HG02759 (cell line): ENCODE measurements at regions not wholly inside any gene's neighbourhood (a gene's known extent, or its start where the extent isn't known, plus 50 kb on each side); places are given as distances from the start of the nearest gene placed in this dataset.
"Not testable (repeated sequence)": the region's sequence is repeated elsewhere in the genome, so short reads cannot be mapped to it uniquely, and the experiment has no call there.

Experiments used
- ATAC-seq: cut with Tn5 transposase; IDR thresholded peaks from one replicate; pipeline ENCODE4 v1.9.1; 2021; ENCODE audit warnings: mild to moderate bottlenecking, moderate library complexity; ENCODE audit not compliant: unreplicated experiment

DNA sequence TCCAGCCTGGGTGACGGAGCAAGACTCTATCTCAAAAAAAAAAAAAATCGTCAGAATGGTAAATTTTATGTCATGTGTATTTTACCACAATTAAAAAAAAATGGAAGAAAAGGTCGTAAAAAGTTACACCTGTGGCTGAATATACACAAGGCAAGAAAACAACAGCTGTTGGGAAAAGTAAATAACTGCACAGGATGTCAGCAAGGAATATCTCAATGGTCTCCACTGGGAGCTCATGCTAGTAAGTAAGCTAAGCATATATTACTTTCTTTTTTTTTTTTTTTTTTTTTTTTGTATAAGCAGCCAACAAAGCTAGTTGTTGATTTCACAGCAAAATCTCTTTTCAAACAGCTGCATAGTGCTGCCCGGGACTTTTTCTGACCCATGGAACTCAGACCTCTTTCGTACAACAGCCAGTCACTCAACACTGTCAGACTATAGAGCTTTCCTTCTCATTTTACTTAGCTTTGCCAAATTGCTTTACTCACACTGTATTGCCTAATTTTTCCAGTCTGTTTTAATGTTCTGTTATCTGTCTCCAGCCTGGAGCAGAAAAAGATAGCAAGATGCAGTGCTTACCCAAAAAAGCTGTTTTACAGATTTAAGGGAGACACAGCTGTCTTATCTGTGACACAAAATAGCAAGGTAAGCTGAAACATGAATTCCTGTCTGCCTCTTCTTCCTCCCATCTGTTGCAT lies 175.9 kb downstream of the ENC1 start:
- no peak for ATAC-seq

DNA sequence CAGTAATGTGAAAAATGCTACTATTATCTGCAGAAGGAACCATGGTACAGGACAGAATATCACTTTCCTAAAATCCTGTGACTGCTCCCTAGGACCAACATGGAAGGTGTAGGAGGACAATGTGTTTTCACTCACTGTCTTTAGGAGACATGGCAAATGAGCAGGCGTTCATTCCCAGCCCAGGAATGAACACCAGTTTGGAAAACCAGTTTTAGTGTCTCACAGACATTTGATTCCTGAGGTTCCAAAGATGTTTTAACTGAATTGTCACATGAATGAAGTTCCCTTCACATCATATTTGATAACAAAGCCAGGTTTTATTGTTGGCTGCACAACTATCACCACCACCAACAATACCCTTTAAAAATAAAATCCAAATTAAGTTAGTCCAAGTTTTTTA lies 178.2 kb downstream of the ENC1 start:
- ATAC-seq: no peak

DNA sequence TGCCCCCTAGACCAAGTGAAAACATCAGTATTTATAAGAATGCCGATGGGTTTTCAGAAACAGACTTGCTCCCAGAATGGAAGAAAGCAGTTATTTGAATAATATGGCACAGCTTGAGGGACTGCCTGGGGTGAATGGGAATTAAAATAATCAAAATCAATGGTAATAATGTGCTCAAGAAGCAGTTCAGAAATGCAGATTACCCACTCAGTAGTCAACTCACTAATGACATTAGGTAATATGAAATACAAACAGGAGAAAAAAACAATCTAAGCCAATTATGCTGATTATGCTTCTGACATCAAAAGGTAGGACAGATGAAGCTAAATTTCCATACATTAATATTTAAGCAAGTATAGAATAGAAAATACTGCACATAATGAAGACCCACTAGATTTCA lies 179.3 kb downstream of the ENC1 start:
- ATAC-seq: no peak

DNA sequence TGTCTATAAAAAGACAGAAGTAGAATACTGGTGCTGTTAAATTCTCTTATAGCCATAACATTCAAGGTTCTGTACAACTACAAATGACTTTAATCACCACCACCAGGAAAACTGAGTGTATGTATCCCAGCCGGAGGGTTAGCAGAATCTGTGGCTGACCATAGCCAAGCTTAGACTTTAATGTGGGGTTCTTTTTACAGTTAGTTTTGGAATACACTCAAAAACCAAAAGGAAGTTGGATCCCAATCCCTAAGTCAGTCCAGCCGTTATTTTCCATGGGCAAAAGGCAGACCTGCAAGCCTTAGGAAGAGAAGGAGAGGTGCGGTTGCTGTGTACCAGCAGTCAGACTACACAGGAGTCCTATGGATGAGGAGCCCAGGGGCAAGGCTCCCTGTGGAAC lies 179.8 kb downstream of the ENC1 start:
- ATAC-seq: no peak

DNA sequence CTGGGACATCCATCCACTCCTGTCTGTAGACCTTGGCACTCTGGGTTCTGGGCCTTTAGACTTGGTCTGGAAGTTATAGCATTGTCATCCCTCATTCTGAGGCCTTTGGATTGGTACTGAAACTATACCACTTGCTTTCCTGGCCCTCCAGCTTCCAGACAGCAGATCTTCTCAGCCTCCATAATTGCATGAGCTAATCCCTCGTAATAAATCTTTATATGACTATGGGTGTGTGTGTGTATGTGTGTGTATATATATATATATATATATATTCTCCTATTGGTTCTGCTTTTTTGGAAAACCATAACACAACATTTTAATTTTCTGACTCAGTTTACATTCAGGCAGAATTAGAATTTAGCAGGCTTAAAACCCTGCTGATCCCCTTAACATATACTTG lies 180.5 kb downstream of the ENC1 start:
- no peak for ATAC-seq

DNA sequence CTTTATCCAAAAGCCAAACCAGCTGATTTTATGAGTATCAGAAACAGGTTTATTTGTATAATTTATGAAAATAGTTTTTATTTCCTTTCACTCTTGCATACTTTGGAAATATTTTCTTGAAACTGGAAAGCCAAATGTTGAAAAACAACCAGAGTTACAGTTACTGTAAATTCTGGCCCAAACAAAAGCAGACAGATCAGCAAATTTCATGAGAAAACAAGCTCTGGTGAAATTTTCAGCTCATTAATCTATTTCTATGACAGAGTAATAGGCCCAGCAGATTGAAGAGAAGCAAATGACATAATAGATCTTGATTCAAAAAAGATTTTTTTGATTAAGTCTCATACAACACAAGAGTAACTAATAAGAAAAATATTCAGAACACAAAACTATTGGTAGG lies 182.7 kb downstream of the ENC1 start:
- no peak for ATAC-seq

DNA sequence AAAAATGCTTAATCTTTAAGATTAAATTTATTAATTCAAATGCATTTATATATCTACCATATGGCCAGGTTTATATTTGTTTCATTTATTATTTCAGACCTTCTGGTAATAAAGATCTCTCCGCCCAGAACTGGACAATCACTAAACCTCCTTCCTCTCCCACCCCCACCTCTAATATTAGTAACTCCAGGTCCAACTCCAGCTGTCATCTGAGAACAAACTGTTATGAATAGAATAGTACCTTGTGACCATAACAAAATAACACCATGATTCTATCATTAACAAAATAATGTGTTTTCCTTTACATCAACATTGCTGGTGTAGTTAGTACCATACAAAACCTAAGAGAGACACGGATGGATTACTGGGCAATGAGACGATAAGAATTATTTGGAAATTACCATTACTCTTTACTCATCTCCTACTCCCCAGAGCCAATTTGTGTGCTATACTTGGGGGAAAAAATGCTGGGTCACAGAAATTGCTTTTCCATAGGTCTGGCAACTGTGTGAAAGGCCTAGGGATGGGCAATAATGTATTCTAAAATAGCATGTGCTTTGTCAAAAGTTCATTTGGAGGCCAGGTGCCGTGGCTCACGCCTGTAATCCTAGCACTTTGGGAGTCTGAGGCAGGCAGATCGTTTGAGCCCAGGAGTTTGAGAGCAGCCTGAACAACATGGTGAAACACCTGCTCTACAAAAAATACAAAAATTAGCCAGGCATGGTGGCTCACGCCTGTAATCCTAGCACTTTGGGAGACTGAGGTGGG lies 186.1 kb downstream of the ENC1 start:
- ATAC-seq: no peak

DNA sequence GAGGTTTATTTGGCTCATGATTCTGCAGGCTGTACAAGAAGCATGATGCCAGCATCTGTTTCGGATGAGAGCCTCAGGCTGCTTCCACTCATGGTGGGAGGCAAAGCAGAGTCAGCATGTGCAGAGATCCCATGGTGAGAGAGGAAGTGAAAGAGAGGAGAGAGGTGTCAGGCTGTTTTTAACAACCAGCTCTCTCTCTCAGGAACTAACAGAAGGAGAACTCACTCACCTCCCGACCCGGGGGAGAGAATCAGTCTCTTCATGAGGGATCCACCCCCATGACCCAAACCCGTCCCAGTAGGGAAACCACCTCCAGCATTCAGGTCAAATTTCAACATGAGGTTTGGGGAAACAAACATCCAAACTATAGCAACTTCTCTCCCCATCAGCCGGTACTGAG lies 187.7 kb downstream of the ENC1 start:
- ATAC-seq: no peak

DNA sequence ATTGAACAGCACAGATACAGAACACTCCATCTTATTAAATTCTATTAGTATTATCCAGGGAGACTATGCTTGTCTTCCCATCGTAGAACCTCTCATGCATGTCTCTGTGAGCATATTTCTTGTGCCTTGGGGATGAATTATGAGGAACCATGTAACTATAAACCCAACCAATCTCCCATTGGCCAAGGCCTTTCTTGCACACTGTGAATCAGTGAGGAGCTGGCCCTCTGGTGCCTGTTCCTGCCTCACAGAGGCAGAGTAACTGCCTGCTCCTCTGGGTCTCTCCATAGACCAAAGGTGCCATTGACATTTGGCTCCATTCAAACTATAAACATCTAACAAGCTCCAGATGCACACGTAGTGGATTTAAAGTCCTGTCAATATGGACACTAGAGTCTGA lies 190.4 kb downstream of the ENC1 start:
- no peak for ATAC-seq

DNA sequence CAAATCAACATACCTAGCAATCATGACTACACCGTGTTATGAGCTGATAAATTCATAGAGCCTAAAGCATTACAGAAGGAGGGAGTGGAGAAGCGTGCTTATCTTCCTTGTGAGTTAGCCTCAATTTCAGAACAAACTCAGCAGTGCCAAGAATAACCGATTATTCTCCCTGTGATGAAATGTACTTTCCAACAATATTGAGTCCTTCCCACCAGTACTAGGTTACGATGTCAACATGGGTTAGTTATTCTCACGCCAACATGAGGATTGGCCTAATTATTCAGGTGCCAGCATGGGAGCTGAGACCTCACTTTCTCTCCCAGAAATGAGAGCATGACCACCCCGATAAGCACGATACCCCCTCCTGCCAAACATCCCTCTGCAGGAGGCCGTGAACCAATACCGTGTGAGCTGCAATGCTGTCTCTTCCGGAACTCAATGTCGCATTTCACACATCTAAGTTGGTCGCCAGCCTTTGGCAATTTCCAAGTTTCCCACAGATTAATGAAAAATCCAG lies 193.7 kb downstream of the ENC1 start:
- ATAC-seq: no peak

DNA sequence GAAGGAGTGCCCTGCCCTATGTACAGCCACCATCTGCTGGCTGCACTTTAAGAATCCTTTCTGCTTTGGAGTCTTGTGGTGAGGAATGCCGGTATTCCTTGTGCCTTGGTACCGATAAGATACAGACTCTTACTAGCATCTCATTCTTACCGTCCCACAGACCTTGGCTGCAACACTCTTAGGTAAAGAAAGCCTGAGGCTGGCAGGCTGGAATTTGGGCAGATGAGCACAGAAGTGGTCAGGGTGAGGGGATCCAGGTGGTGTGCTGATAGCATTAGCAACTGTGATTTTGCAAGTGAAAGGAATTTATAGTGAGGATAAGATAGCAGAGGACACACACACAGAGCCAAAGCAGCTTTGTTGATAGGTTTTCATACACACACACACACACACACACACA lies 198.1 kb downstream of the ENC1 start:
- no peak for ATAC-seq

DNA sequence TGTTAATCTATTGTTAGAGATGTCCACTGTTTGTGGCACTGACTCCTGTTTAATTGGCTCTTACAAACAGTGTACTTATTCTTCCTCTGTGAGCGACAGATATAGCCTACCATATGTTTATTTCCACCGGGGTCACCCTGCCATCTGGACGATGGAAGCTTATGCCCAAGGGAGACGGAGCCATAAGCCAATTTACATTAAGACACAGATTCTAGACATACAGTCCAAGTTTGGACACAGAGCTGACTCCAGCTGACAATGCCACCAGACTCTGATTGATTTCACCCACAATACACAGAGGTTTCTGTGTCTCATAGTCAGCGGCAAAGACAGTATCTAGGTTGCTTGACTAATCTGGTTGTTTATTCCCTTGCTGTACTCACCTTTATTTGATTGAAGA lies 198.9 kb downstream of the ENC1 start:
- no peak for ATAC-seq

DNA sequence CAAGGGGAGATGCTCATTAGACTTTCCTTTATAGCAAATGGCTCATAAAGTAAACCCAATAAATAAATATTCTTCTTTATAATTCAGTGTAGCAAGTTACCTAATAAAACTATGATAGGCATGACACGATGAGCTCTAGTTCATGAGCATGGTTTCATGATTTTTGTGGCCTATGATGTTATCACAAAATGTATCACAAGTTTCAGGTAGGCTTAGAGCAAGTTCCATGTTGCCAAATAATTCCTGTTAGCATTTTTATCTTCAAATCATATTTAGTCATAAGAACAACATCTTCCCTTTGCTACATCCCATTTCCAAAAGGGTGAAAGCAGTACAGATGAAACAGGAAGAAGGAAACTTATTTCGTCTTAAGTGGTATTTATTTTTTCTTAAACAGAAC lies 200.2 kb downstream of the ENC1 start:
- no peak for ATAC-seq

DNA sequence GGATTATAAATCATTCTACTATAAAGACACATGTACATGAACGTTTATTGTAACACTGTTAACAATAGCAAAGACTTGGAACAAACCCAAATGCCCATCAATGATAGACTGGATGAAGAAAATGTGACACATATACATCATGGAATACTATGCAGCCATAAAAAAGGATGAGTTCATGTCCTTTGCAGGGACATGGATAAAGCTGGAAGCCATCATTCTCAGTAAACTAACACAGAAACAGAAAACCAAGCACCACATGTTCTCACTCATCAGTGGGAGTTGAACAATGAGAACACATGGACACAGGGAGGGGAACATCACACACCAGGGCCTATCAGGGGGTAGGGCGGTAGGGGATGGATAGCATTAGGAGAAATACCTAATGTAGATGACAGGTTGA lies 202.7 kb downstream of the ENC1 start:
- not testable (repeated sequence) for ATAC-seq

DNA sequence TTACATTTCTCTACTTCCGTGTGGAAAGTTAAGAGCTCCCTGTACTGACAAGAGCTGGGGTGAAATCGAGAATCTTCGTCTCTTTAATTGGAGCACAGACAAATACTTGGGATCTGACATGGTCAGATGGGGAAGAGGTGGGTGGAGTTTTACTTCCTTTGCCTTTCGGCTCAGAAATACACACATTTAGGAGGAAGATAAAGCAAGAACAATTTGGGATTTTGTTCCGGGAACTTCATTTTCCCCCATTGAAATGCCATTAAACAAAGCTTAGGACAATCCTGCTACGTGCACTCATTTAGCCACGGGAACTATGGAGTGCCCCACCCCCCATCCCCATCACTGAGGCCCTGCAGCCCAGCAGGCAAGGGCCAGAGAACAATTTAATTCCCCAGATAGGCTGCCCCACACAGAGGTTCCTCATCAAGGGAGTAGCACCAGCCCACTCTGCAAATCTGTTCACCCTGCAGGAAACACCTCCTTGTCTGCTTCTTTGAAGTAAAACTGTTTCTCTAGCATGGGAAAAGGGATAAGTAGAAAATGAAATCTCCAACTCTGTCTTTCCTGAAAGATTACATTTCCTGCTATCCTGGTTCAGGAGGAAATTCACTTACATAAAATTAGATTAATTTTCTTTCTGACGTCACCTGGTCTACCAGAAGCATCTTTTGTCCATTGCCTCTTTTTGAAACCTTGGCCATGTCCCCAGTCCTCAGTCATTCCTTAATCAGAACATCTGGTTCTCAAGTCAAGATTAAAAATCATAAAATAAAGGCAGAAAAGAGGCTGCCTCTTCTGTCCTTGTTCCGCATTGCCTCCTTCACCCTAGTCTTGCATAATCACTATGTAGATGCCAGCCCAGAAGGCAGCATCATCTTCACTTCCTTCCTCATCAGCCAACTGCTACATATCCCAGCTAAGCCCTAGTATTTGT lies 206.4 kb downstream of the ENC1 start:
- ATAC-seq: no peak

DNA sequence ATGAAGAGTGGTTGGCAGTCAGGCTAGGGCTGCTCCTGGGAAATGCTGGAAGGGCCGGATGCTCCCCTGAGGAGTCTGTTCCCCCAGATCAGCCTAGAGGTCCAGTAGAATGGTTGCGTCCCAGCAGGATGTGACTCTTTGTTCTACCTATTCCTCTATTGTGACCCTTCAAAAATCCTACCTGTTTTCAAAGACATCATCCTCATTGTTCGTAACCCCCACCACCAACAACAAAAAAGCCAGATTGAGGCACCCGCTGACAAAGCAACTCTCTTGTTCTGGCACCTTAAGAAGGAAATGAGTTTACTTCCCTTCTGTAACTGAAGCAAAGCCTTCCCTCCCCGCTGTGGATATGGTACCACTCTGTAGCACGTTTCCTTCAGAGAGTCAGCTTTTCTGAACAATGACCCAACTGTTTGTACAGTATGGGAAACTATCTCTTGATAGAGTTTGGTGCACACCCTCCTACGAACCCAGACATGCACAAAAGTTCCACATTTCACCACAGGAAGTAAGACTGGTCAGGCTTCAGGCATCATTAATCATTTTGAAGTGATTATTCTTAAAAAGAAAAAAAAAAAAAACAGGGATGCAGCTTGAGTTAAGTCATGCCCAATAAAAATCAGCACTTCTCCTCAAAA lies 207.2 kb downstream of the ENC1 start:
- peak; percentile 63 for ATAC-seq

DNA sequence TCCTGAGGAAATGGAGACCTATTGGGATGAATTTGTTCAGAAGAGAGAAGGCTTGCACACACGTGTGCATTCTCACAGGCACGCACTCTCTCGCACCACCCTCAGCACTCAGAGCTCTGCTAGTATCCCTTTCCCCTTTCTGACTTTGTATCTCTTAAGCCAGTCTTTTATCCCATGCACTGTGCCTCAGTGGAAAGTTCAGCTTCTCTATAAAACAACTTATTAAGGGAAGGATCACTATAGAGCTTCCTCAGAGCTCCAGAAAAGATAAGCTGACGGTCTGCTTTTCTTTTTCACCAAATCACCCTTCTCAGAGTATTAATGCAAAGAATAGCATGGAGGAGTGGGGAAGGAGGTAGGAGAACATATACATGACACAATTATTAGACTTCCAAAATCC lies 207.8 kb downstream of the ENC1 start:
- no peak for ATAC-seq

DNA sequence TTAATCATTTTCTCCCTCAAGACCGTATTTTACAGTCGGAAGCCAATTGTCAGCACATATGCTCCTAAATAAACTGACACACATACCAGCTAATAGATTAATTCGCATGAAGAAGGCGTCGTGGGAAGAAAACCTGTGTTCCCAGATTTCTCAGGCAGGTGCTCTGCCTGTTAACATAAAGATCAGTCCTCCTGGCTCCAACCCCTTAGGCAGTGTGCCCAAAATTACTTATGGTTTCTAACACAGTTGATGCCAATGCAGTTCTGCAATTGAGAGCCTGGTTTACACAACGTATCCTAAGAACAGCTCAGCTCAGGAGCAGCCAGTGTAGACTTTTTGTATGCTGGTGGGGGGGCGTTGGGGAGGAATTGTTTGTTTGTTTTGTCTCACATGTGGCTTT lies 208.3 kb downstream of the ENC1 start:
- ATAC-seq: no peak

DNA sequence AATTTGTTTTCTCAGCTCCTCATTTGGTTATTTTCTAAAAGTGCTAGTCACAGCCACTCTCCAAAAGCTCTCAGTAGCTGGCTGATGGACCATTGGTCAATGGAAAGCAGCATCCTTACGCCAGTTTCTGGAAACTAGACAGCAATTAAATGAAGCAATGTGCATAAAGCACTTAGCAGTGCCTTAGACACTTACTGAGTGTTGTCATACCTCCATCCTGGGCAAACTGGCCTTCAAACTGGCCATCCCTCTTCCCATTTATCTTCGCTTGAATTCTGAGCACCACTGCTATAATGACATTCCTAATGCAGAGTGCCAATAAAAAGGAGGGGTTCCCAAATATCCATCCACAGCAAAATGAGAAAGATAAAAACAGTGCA lies 209.2 kb downstream of the ENC1 start:
- ATAC-seq: no peak

DNA sequence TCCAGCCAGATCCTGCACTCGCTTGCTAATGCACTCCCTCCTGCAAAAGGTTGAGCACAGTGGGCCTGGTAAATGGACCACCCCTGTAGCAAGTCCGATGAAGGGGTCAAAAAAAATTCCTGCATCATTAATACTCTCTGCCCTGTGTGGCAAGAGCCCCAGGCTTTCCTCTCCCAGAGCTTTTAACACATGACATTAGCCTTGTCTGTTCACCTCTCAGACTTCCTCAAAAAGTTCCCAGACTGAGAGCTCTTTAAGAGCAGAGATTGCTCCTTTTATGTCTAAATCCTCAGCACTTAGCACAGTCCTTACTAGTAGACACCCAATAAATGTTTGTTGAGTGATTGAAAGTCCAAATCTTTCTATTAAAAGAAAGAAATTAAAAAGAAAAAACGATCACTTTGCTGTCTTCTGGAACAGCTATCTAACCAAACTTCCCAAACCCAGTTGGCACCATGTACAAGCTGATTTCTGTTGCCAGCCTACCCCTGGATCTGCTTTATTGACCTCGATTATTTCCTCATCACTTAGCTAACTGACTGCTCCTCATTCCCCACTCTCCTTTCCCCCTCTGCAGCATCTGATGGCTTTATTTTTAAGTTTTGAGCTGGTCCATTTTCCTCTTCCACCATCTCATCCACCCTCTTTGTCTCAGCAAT lies 209.8 kb downstream of the ENC1 start:
- ATAC-seq: no peak
